DND-41 (cell line): ENCODE measurements at regions not wholly inside any gene's neighbourhood (a gene's known extent, or its start where the extent isn't known, plus 50 kb on each side); places are given as distances from the start of the nearest gene placed in this dataset.

Source experiments
- ATAC-seq: fragments of 200-7000 bp; cut with Tn5 transposase; 3 replicates; pipeline ENCODE4 v1.9.1; 2021; ENCODE audit warnings: low read depth; ENCODE audit not compliant: insufficient read depth
- DNase-seq: peaks from one replicate; pipeline ENCODE4 v3.0.0-alpha.2; 2020
- H2AFZ ChIP-seq: 2 replicates; pipeline ENCODE4 v1.6.0; 2012; ENCODE audit warnings: low read depth, low read length
- H3K27ac ChIP-seq: 2 replicates; pipeline ENCODE4 v1.5.1; 2012; ENCODE audit warnings: low read length, inconsistent platforms
- H3K27me3 ChIP-seq: fragments of 200-600 bp; sonication (generic); 2 replicates; pipeline ENCODE4 v1.6.0; 2012; ENCODE audit warnings: low read length, mild to moderate bottlenecking, inconsistent platforms; ENCODE audit not compliant: insufficient read depth, poor library complexity
- H3K36me3 ChIP-seq: 2 replicates; pipeline ENCODE4 v1.5.1; 2012; ENCODE audit warnings: low read length, inconsistent platforms; ENCODE audit not compliant: insufficient read depth
- H3K4me1 ChIP-seq: 2 replicates; pipeline ENCODE4 v1.5.1; 2012; ENCODE audit warnings: mild to moderate bottlenecking, low read length; ENCODE audit not compliant: insufficient read depth
- H3K4me2 ChIP-seq: 2 replicates; pipeline ENCODE4 v1.6.0; 2012; ENCODE audit warnings: mild to moderate bottlenecking, moderate library complexity, low read length, inconsistent platforms; ENCODE audit not compliant: insufficient read depth
- H3K4me3 ChIP-seq, 2 experiments: fragments of 200-600 bp in 1 of 2; shearing (Covaris generic) in 1 of 2; 2 replicates each; pipeline ENCODE4 v1.5.1; 2012 to 2016; ENCODE audit warnings: inconsistent platforms in 2 of 2, low read length in 2 of 2, mild to moderate bottlenecking in 2 of 2, low read depth in 1 of 2, moderate library complexity in 1 of 2
- H3K79me2 ChIP-seq: 2 replicates; pipeline ENCODE4 v1.6.0; 2012; ENCODE audit warnings: low read length, inconsistent platforms; ENCODE audit not compliant: insufficient read depth
- H3K9ac ChIP-seq: 2 replicates; pipeline ENCODE4 v1.6.0; 2012; ENCODE audit warnings: low read depth, mild to moderate bottlenecking, inconsistent platforms, low read length, moderate library complexity
- H3K9me3 ChIP-seq: 2 replicates; pipeline ENCODE4 v1.5.1; 2012; ENCODE audit warnings: low read length, moderate library complexity, mild to moderate bottlenecking, inconsistent platforms; ENCODE audit not compliant: insufficient read depth, severe bottlenecking
- H4K20me1 ChIP-seq: 2 replicates; pipeline ENCODE4 v1.6.0; 2012; ENCODE audit warnings: low read length; ENCODE audit not compliant: insufficient read depth
- EZH2 ChIP-seq: IDR thresholded peaks from 3 replicates; pipeline ENCODE4 v1.6.1; 2012; ENCODE audit warnings: borderline replicate concordance, low read depth, mild to moderate bottlenecking, moderate library complexity, low read length, inconsistent platforms; ENCODE audit not compliant: severe bottlenecking
- TF ChIP-seq, protein P1 (sequence below): IDR thresholded peaks from 2 replicates; pipeline ENCODE4 v1.5.1; 2012; ENCODE audit warnings: borderline replicate concordance, low read length, moderate library complexity, mild to moderate bottlenecking; ENCODE audit not compliant: poor library complexity, severe bottlenecking; ENCODE audit errors: extremely low read depth

GRCh38 chr3:46141813-46142212 lies 66.3 kb downstream of the CCR1 start:
- Histone ChIP-seq H3K36me3 (no peaks in the 10 kb centered on the region), H3K27ac (no peak overlapping the region), H3K4me1 (peaks cover 12% of the 10 kb centered on the region), H2AFZ (no peak overlapping the region), H3K9me3 (no peaks in the 10 kb centered on the region), H3K9ac (no peak overlapping the region), H3K4me3 (no peak overlapping the region), H3K79me2 (no peaks in the 10 kb centered on the region), H3K27me3 (no peaks in the 10 kb centered on the region), H3K4me2 (no peak overlapping the region), H4K20me1 (no peaks in the 10 kb centered on the region)
- DNase-seq (no peak), ATAC-seq (no peak)
- no peak for TF ChIP-seq EZH2
- TF ChIP-seq, protein P1, sequence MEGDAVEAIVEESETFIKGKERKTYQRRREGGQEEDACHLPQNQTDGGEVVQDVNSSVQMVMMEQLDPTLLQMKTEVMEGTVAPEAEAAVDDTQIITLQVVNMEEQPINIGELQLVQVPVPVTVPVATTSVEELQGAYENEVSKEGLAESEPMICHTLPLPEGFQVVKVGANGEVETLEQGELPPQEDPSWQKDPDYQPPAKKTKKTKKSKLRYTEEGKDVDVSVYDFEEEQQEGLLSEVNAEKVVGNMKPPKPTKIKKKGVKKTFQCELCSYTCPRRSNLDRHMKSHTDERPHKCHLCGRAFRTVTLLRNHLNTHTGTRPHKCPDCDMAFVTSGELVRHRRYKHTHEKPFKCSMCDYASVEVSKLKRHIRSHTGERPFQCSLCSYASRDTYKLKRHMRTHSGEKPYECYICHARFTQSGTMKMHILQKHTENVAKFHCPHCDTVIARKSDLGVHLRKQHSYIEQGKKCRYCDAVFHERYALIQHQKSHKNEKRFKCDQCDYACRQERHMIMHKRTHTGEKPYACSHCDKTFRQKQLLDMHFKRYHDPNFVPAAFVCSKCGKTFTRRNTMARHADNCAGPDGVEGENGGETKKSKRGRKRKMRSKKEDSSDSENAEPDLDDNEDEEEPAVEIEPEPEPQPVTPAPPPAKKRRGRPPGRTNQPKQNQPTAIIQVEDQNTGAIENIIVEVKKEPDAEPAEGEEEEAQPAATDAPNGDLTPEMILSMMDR, result no peak

GRCh38 chr3:46138581-46138980 lies 69.5 kb downstream of the CCR1 start:
- Histone ChIP-seq H3K27ac (no peak overlapping the region), H3K9me3 (no peaks in the 10 kb centered on the region), H3K4me3 (no peak overlapping the region), H2AFZ (no peak overlapping the region), H3K36me3 (no peaks in the 10 kb centered on the region), H3K4me1 (no peaks in the 10 kb centered on the region), H3K79me2 (no peaks in the 10 kb centered on the region), H3K27me3 (no peaks in the 10 kb centered on the region), H3K4me2 (no peak overlapping the region), H4K20me1 (no peaks in the 10 kb centered on the region), H3K9ac (no peak overlapping the region)
- TF ChIP-seq EZH2, result no peak
- TF ChIP-seq, protein P1, result no peak
- ATAC-seq (no peak), DNase-seq (no peak)

DNA sequence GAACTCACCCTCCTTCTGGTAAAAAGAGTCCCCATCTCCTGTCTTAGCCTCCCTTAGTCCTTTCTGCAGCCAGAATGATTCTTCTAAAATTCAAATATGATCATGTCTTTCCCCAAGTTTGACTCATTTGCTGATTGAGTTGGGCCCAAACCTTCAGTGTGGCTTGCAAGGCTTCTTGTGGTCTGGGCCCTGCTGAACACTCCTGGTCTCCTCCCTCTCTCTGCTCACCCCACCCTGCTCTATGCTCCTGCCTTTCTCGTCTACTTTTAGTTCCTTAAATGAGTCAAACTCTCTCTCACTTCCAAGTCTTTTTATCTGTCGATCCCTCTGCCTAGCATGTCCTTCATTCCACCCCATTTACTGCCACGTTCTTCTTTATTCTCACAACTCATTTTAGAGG lies 72.6 kb downstream of the CCR1 start:
- H2AFZ ChIP-seq, result no peak overlapping the region
- H3K79me2 ChIP-seq, result no peaks in the 10 kb centered on the region
- no peak overlapping the region for H3K27ac ChIP-seq
- H3K36me3 ChIP-seq, result no peaks in the 10 kb centered on the region
- H4K20me1 ChIP-seq, result no peaks in the 10 kb centered on the region
- no peak overlapping the region for H3K4me3 ChIP-seq
- no peak overlapping the region for H3K9ac ChIP-seq
- no peaks in the 10 kb centered on the region for H3K27me3 ChIP-seq
- no peaks in the 10 kb centered on the region for H3K9me3 ChIP-seq
- peaks cover 5% of the 10 kb centered on the region for H3K4me1 ChIP-seq
- ATAC-seq, result peak; percentile 64
- TF ChIP-seq EZH2, result no peak
- TF ChIP-seq, protein P1, result no peak
- DNase-seq, result no peak
- H3K4me2 ChIP-seq, result no peak overlapping the region

GRCh38 chr3:46133285-46133684 lies 74.8 kb downstream of the CCR1 start:
- H3K79me2 ChIP-seq, result no peaks in the 10 kb centered on the region
- H3K36me3 ChIP-seq, result no peaks in the 10 kb centered on the region
- no peak for DNase-seq
- no peak overlapping the region for H3K4me2 ChIP-seq
- no peak overlapping the region for H3K4me3 ChIP-seq
- H3K9ac ChIP-seq, result no peak overlapping the region
- H3K4me1 ChIP-seq, result peaks cover 23% of the 10 kb centered on the region
- no peak overlapping the region for H3K27ac ChIP-seq
- H2AFZ ChIP-seq, result no peak overlapping the region
- H3K27me3 ChIP-seq, result no peaks in the 10 kb centered on the region
- no peaks in the 10 kb centered on the region for H4K20me1 ChIP-seq
- ATAC-seq, result no peak
- H3K9me3 ChIP-seq, result no peaks in the 10 kb centered on the region
- TF ChIP-seq EZH2, result no peak
- TF ChIP-seq, protein P1, result no peak
